Uterus (tissue), 3 donors: ENCODE measurements at regions not wholly inside any gene's neighbourhood (a gene's known extent, or its start where the extent isn't known, plus 50 kb on each side); places are given as distances from the start of the nearest gene placed in this dataset.

ENCODE experiments used
- DNase-seq, 2 donors: peaks; one replicate each; pipeline ENCODE4 v3.0.0-alpha.2; 2019 to 2020
- H3K27ac ChIP-seq, 2 donors: fragments of 200-600 bp; sonication (generic); 1 replicate in 1 of 2; 2 replicates in 1 of 2; pipeline ENCODE4 v1.5.1; 2016 to 2018
- H3K27me3 ChIP-seq, 2 donors: fragments of 200-600 bp; sonication (generic); one replicate each; pipeline ENCODE4 v1.5.1; 2018 to 2019; ENCODE audit warnings: control low read depth in 1 of 2
- H3K36me3 ChIP-seq, 2 donors: fragments of 200-600 bp; sonication (generic); one replicate each; pipeline ENCODE4 v1.5.1; 2019; ENCODE audit warnings: control low read depth in 1 of 2
- H3K4me1 ChIP-seq, 2 donors: fragments of 200-600 bp; sonication (generic); one replicate each; pipeline ENCODE4 v1.5.1; 2018 to 2019; ENCODE audit warnings: control low read depth in 1 of 2
- H3K4me3 ChIP-seq, 2 donors: fragments of 200-600 bp; sonication (generic); 1 replicate in 1 of 2; 2 replicates in 1 of 2; pipeline ENCODE4 v1.5.1; 2018 to 2019; ENCODE audit warnings: mild to moderate bottlenecking in 1 of 2
- H3K9me3 ChIP-seq, 2 donors: fragments of 200-600 bp; sonication (generic); one replicate each; pipeline ENCODE4 v1.5.1; 2019; ENCODE audit warnings: control low read depth in 1 of 2
- POLR2A ChIP-seq, 2 donors: fragments of 450-650 bp; IDR thresholded peaks; one replicate each; pipeline ENCODE4 v1.6.1; 2016; ENCODE audit warnings: antibody characterized with exemption in 2 of 2, mild to moderate bottlenecking in 1 of 2, moderate library complexity in 1 of 2
- intact Hi-C: fragments of 100-400 bp; cut with DNase I; formaldehyde crosslinking; loops from one replicate; pipeline ENCODE4 v1.15.1; 2023; ENCODE audit warnings: low total_unique reads
- TF ChIP-seq, protein P1 (sequence below), 4 experiments: fragments of 200-600 bp in 2 of 4; fragments of 450-650 bp in 2 of 4; sonication (generic) in 2 of 4; IDR thresholded peaks; one replicate each; pipeline ENCODE4 v1.5.1; 2016 to 2019; ENCODE audit warnings: antibody characterized with exemption in 4 of 4, mild to moderate bottlenecking in 2 of 4, moderate library complexity in 1 of 4
- donor health status: DM: yes; HTN: yes; CAD: no.

DNA sequence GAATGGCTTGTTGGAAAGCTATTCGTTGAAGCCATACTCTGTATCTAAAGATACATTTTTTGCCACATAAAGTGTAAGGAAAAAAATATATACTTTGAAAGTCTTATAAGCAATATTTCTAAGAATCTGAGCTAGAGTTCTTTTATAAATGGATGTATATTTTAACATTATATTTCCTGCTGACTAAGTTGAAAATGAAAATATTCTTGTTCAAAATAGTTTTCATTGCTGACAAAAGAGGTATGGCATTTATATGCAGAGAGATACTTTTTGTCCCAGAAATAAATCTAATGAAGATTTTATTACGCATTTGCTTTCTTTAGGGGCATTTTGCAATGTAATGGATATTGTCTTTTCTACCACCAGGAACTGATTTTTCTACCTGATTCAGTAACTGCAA lies 834.9 kb downstream of the LRFN5 start:
- no peaks in the 10 kb centered on the region for H3K9me3 ChIP-seq
- peaks cover 0 to 2% of the 10 kb centered on the region in 2 donors for H3K36me3 ChIP-seq
- no peak overlapping the region for H3K27ac ChIP-seq
- H3K4me1 ChIP-seq = no peaks in the 10 kb centered on the region
- DNase-seq = no peak
- H3K4me3 ChIP-seq = no peak overlapping the region
- intact Hi-C loops = no loop called here
- TF ChIP-seq, protein P1, sequence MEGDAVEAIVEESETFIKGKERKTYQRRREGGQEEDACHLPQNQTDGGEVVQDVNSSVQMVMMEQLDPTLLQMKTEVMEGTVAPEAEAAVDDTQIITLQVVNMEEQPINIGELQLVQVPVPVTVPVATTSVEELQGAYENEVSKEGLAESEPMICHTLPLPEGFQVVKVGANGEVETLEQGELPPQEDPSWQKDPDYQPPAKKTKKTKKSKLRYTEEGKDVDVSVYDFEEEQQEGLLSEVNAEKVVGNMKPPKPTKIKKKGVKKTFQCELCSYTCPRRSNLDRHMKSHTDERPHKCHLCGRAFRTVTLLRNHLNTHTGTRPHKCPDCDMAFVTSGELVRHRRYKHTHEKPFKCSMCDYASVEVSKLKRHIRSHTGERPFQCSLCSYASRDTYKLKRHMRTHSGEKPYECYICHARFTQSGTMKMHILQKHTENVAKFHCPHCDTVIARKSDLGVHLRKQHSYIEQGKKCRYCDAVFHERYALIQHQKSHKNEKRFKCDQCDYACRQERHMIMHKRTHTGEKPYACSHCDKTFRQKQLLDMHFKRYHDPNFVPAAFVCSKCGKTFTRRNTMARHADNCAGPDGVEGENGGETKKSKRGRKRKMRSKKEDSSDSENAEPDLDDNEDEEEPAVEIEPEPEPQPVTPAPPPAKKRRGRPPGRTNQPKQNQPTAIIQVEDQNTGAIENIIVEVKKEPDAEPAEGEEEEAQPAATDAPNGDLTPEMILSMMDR (IDR thresholded peaks at IDR 0.05) = no peak
- TF ChIP-seq POLR2A (IDR thresholded peaks at IDR 0.05) = no peak
- H3K27me3 ChIP-seq = no peaks in the 10 kb centered on the region

DNA sequence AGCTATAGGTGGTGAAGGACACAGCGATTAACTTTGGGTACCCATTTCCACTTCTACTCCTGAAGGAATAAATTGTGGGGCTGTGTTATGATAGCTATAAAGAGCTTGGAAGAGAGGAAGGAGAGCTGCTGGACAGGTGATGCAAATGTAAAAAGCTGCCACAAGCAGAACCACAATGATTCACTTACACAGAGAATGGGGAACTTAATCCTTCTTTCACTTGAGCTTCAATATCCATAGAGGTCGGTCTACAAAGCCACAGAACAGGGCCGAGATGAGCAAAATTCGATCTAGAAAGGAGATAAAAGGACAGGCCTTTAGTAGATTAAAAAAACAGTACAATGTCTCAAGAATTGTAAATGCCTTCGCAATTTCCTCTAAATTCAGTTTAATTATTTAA lies 831.1 kb downstream of the LRFN5 start:
- no peak for TF ChIP-seq POLR2A (IDR thresholded peaks at IDR 0.05)
- TF ChIP-seq, protein P1 (IDR thresholded peaks at IDR 0.05) = no peak
- Histone ChIP-seq H3K27ac (no peak overlapping the region), H3K36me3 (no peaks in the 10 kb centered on the region), H3K27me3 (no peaks in the 10 kb centered on the region), H3K9me3 (no peaks in the 10 kb centered on the region), H3K4me3 (no peak overlapping the region), H3K4me1 (no peaks in the 10 kb centered on the region)
- intact Hi-C loops = no loop called here
- no peak for DNase-seq

DNA sequence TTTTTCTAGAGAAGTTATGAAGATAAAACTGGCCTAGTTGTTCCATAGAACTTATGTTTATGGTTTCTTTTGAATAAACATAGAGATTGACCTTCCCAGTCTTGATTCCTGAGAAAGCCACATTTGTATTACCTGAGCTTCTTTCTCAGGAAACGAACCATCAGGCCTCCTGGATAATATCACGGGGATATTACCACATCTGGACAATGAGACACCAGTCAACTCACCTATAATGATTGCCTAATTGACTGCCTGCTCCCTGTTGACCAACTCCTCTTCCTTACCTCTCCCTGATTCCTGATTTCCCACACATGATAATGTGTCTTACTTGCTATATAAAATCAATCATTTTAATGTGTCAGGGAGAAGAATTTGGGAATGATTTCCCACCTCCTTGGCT lies 822.7 kb downstream of the LRFN5 start:
- TF ChIP-seq, protein P1 (IDR thresholded peaks at IDR 0.05) = no peak
- no peak for TF ChIP-seq POLR2A (IDR thresholded peaks at IDR 0.05)
- H3K4me1 ChIP-seq = no peaks in the 10 kb centered on the region
- H3K27me3 ChIP-seq = no peaks in the 10 kb centered on the region
- H3K9me3 ChIP-seq = no peaks in the 10 kb centered on the region
- no peak overlapping the region for H3K27ac ChIP-seq
- no peak overlapping the region for H3K4me3 ChIP-seq
- intact Hi-C loops = no loop called here
- no peaks in the 10 kb centered on the region for H3K36me3 ChIP-seq
- DNase-seq = no peak

DNA sequence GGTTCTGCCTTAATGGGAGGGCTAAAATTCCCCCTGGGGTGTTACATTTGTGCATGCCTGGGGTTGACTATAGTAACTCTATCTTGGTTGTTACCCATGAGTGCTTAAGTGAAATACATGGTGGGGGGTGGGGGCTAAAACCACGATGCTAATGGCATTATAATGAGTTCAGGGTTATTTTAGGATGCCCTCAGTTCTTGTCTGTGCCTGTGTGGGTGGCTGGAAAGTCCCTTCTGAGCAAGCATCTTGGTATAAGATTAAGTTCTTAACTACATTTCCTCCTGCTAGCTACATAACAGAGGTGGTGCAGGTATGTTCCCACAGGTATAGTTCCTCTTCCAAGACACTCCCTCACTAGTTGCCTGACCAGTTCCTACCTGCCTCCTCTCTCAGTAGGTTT lies 822.3 kb downstream of the LRFN5 start:
- no peak for DNase-seq
- no peaks in the 10 kb centered on the region for H3K4me1 ChIP-seq
- TF ChIP-seq, protein P1 (IDR thresholded peaks at IDR 0.05) = no peak
- TF ChIP-seq POLR2A (IDR thresholded peaks at IDR 0.05) = no peak
- H3K36me3 ChIP-seq = no peaks in the 10 kb centered on the region
- no peak overlapping the region for H3K27ac ChIP-seq
- H3K27me3 ChIP-seq = no peaks in the 10 kb centered on the region
- H3K9me3 ChIP-seq = no peaks in the 10 kb centered on the region
- H3K4me3 ChIP-seq = no peak overlapping the region
- intact Hi-C loops = no loop called here

DNA sequence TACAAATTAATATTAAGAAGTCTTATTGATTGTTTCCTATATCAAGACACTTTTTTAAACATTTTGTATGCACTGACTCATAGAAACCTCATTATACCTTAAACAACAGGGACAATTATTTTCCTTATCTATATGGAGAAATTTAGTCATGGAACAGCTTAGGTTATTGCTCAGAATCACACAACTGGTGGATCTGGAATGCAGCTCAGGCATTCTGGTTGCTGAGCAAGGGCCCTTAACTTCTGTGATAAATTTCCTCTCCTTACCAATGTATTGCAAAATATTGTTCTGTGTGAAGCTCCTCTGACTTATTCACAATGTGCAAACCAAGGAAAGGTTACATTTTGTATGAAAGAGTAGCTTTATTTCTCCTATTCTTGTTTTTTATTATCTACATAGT lies 817.8 kb downstream of the LRFN5 start:
- no peaks in the 10 kb centered on the region for H3K27me3 ChIP-seq
- intact Hi-C loops = no loop called here
- no peak overlapping the region for H3K4me3 ChIP-seq
- no peak for DNase-seq
- no peaks in the 10 kb centered on the region for H3K9me3 ChIP-seq
- H3K27ac ChIP-seq = no peak overlapping the region
- no peaks in the 10 kb centered on the region for H3K4me1 ChIP-seq
- H3K36me3 ChIP-seq = no peaks in the 10 kb centered on the region
- TF ChIP-seq, protein P1 (IDR thresholded peaks at IDR 0.05) = no peak
- TF ChIP-seq POLR2A (IDR thresholded peaks at IDR 0.05) = no peak
